GM12878 (cell line): ENCODE measurements at regions not wholly inside any gene's neighbourhood (a gene's known extent, or its start where the extent isn't known, plus 50 kb on each side); places are given as distances from the start of the nearest gene placed in this dataset.

Experiments
- ATF3 ChIP-seq: IDR thresholded peaks from 2 replicates; pipeline ENCODE4 v1.6.1; 2011; ENCODE audit warnings: low read depth, mild to moderate bottlenecking, low read length, moderate library complexity, borderline replicate concordance; ENCODE audit errors: extremely low read depth
- CTCF ChIP-seq, 3 experiments: IDR thresholded peaks in 2 of 3; conservative IDR thresholded peaks in 1 of 3; 2 replicates each; pipeline ENCODE4 v1.5.1; 2011; ENCODE audit warnings: low read depth in 3 of 3, low read length in 3 of 3, mild to moderate bottlenecking in 3 of 3, control low read depth in 2 of 3, moderate library complexity in 2 of 3, inconsistent platforms in 1 of 3, mixed read lengths in 1 of 3; ENCODE audit not compliant: control insufficient read depth in 2 of 3, insufficient read depth in 1 of 3; ENCODE audit errors: extremely low read depth in 1 of 3
- NFIC ChIP-seq: IDR thresholded peaks from 2 replicates; pipeline ENCODE4 v1.6.1; 2012; ENCODE audit warnings: low read depth, mild to moderate bottlenecking, inconsistent platforms, low read length, moderate library complexity
- TCF7 ChIP-seq: IDR thresholded peaks from 2 replicates; pipeline ENCODE4 v1.6.1; 2014; ENCODE audit warnings: antibody characterized with exemption, borderline replicate concordance

DNA sequence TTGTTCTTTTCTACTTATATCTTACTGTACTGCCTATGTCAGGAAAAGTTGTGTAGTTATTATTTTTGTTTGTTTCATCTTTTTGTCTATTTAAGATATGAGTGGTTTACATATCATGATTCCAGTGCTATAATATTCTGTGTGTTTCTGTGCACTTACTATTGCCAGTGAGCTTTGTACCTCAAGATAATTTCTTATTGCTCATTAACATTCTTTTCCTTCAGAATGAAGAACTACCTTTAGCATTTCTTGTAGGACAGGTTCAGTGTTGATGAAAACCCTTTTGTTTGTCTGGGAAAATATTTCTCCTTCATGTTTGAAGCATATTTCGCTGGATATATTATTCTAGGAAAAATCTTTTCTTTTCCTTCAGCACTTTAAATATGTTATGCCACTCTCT lies 452.7 kb upstream of the FAT3 start:
- TF ChIP-seq CTCF (IDR thresholded peaks at IDR 0.05 in 2 of 3, conservative IDR thresholded peaks at IDR 0.05 in 1 of 3; ENCODE audit: control insufficient read depth in 2 of 3, extremely low read depth in 1 of 3, insufficient read depth in 1 of 3, low read depth in 3 of 3, low read length in 3 of 3) (no peak), ATF3 (no peak), TCF7 (no peak), NFIC (no peak)
